ENCODE measurements at regions not wholly inside any gene's neighbourhood (a gene's known extent, or its start where the extent isn't known, plus 50 kb on each side); places are given as distances from the start of the nearest gene placed in this dataset.
"Not testable (repeated sequence)": the region's sequence is repeated elsewhere in the genome, so short reads cannot be mapped to it uniquely, and the experiment has no call there.

DNA sequence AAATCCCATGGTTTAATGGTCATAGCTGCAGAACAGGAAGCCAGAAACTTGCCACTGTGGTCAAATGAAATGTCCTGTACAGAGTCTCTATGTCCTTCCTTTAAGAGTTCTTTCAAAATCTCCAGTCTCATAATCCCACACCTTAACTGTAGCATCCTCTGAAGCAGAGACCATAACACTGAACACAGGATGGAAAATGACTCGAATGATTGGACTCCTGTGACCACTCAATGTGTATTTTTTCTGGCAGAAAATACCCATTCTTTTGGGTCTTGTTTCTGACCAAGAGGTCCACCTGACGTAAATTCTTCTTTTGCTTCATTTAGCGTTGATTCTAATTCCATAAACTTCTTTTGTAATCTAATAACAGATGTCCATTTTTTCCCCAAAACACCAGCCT is 181.4 kb upstream of the PLGLB2 start:
- TF ChIP-seq, protein P1, sequence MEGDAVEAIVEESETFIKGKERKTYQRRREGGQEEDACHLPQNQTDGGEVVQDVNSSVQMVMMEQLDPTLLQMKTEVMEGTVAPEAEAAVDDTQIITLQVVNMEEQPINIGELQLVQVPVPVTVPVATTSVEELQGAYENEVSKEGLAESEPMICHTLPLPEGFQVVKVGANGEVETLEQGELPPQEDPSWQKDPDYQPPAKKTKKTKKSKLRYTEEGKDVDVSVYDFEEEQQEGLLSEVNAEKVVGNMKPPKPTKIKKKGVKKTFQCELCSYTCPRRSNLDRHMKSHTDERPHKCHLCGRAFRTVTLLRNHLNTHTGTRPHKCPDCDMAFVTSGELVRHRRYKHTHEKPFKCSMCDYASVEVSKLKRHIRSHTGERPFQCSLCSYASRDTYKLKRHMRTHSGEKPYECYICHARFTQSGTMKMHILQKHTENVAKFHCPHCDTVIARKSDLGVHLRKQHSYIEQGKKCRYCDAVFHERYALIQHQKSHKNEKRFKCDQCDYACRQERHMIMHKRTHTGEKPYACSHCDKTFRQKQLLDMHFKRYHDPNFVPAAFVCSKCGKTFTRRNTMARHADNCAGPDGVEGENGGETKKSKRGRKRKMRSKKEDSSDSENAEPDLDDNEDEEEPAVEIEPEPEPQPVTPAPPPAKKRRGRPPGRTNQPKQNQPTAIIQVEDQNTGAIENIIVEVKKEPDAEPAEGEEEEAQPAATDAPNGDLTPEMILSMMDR (IDR thresholded peaks at IDR 0.05; ENCODE audit: low read depth, low read length) = not testable (repeated sequence)
- TF ChIP-seq, protein P2, sequence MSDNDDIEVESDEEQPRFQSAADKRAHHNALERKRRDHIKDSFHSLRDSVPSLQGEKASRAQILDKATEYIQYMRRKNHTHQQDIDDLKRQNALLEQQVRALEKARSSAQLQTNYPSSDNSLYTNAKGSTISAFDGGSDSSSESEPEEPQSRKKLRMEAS (IDR thresholded peaks at IDR 0.05; ENCODE audit: low read depth, low read length) = not testable (repeated sequence)
